H9 (cell line): ENCODE measurements at regions not wholly inside any gene's neighbourhood (a gene's known extent, or its start where the extent isn't known, plus 50 kb on each side); places are given as distances from the start of the nearest gene placed in this dataset.

Source experiments
- DNase-seq: peaks from one replicate; pipeline ENCODE4 v3.0.0-alpha.2; 2017
- H2AFZ ChIP-seq: one replicate; pipeline ENCODE4 v1.6.1; 2013; ENCODE audit warnings: mild to moderate bottlenecking, low read length, control low read depth, moderate library complexity
- H2AK5ac ChIP-seq: 2 replicates; pipeline ENCODE4 v1.6.1; 2013; ENCODE audit warnings: low read length, control low read depth, mixed read lengths; ENCODE audit not compliant: insufficient read length
- H2BK120ac ChIP-seq: one replicate; pipeline ENCODE4 v1.6.1; 2013; ENCODE audit warnings: low read depth, mild to moderate bottlenecking, low read length, control low read depth, inconsistent platforms; ENCODE audit not compliant: poor library complexity, severe bottlenecking
- H2BK12ac ChIP-seq: 2 replicates; pipeline ENCODE4 v1.6.1; 2013; ENCODE audit warnings: low read length, control low read depth, mixed read lengths, low read depth; ENCODE audit not compliant: insufficient read length
- H2BK15ac ChIP-seq: 2 replicates; pipeline ENCODE4 v1.6.1; 2013; ENCODE audit warnings: low read depth, low read length, control low read depth
- H2BK20ac ChIP-seq: one replicate; pipeline ENCODE4 v1.6.1; 2013; ENCODE audit warnings: low read depth, mild to moderate bottlenecking, low read length, control low read depth, inconsistent platforms; ENCODE audit not compliant: poor library complexity, severe bottlenecking
- H2BK5ac ChIP-seq: 2 replicates; pipeline ENCODE4 v1.6.1; 2013; ENCODE audit warnings: low read length, control low read depth, mixed read lengths; ENCODE audit not compliant: insufficient read length
- H3K14ac ChIP-seq: 2 replicates; pipeline ENCODE4 v1.6.1; 2013; ENCODE audit warnings: low read length, control low read depth; ENCODE audit not compliant: insufficient read depth
- H3K18ac ChIP-seq: 2 replicates; pipeline ENCODE4 v1.6.1; 2013; ENCODE audit warnings: low read depth, mild to moderate bottlenecking, mixed read lengths, low read length, control low read depth; ENCODE audit not compliant: insufficient read length
- H3K23ac ChIP-seq: 2 replicates; pipeline ENCODE4 v1.6.1; 2013; ENCODE audit warnings: low read length, control low read depth, mixed read lengths, low read depth; ENCODE audit not compliant: insufficient read length
- H3K23me2 ChIP-seq: 2 replicates; pipeline ENCODE4 v1.6.1; 2013; ENCODE audit warnings: low read depth, mild to moderate bottlenecking, mixed read lengths, low read length, control low read depth; ENCODE audit not compliant: insufficient read length, poor library complexity, severe bottlenecking
- H3K27ac ChIP-seq: 2 replicates; pipeline ENCODE4 v1.5.1; 2013; ENCODE audit warnings: low read length, control low read depth, mixed read lengths, low read depth; ENCODE audit not compliant: insufficient read length
- H3K27me3 ChIP-seq: 2 replicates; pipeline ENCODE4 v1.6.1; 2013; ENCODE audit warnings: low read length, control low read depth, inconsistent platforms; ENCODE audit not compliant: insufficient read depth
- H3K4ac ChIP-seq: 2 replicates; pipeline ENCODE4 v1.6.1; 2013; ENCODE audit warnings: low read depth, mild to moderate bottlenecking, control low read depth, inconsistent platforms, low read length, moderate library complexity
- H3K4me1 ChIP-seq: 2 replicates; pipeline ENCODE4 v1.6.1; 2013; ENCODE audit warnings: low read length, control low read depth, inconsistent platforms; ENCODE audit not compliant: insufficient read depth
- H3K4me2 ChIP-seq: 2 replicates; pipeline ENCODE4 v1.6.1; 2013; ENCODE audit warnings: low read length, control low read depth, mixed read lengths; ENCODE audit not compliant: insufficient read length, insufficient read depth
- H3K56ac ChIP-seq: 2 replicates; pipeline ENCODE4 v1.6.1; 2013; ENCODE audit warnings: low read depth, mild to moderate bottlenecking, mixed read lengths, low read length, control low read depth; ENCODE audit not compliant: insufficient read length
- H3K79me1 ChIP-seq: 2 replicates; pipeline ENCODE4 v1.6.1; 2013; ENCODE audit warnings: low read depth, mild to moderate bottlenecking, moderate library complexity, low read length, control low read depth, inconsistent platforms; ENCODE audit not compliant: insufficient read depth, poor library complexity, severe bottlenecking
- H3K79me2 ChIP-seq: 2 replicates; pipeline ENCODE4 v1.6.1; 2013; ENCODE audit warnings: low read length, control low read depth, inconsistent platforms; ENCODE audit not compliant: insufficient read depth
- H3K9ac ChIP-seq: 2 replicates; pipeline ENCODE4 v1.6.1; 2013; ENCODE audit warnings: low read length, control low read depth, mixed read lengths; ENCODE audit not compliant: insufficient read length; ENCODE audit errors: extremely low read depth
- H3K9me3 ChIP-seq: one replicate; pipeline ENCODE4 v1.6.1; 2013; ENCODE audit warnings: low read depth, low read length, inconsistent platforms; ENCODE audit not compliant: control insufficient read depth
- H3T11ph ChIP-seq: one replicate; pipeline ENCODE4 v1.6.1; 2013; ENCODE audit warnings: mild to moderate bottlenecking, low read length, control low read depth, inconsistent platforms
- H4K20me1 ChIP-seq: one replicate; pipeline ENCODE4 v1.6.1; 2013; ENCODE audit not compliant: control insufficient read depth, insufficient read length, insufficient read depth
- H4K5ac ChIP-seq: 2 replicates; pipeline ENCODE4 v1.6.1; 2013; ENCODE audit warnings: low read depth, mild to moderate bottlenecking, mixed read lengths, low read length, control low read depth; ENCODE audit not compliant: insufficient read length
- H4K8ac ChIP-seq: replicated peaks from 2 replicates; pipeline ENCODE4 v1.6.1; 2013; ENCODE audit warnings: low read length, control low read depth, mixed read lengths, low read depth; ENCODE audit not compliant: insufficient read length
- H4K91ac ChIP-seq: 2 replicates; pipeline ENCODE4 v1.6.1; 2013; ENCODE audit warnings: low read depth, mild to moderate bottlenecking, moderate library complexity, mixed read lengths, low read length, control low read depth; ENCODE audit not compliant: insufficient read length
- H3K27ac Mint-ChIP-seq, 3 experiments: 2 replicates in 2 of 3; 3 replicates in 1 of 3; pipeline ENCODE4 v1.8.0; 2020 to 2021; ENCODE audit warnings: mixed read lengths in 3 of 3, mild to moderate bottlenecking in 1 of 3, moderate library complexity in 1 of 3
- H3K27me3 Mint-ChIP-seq: 2 replicates; pipeline ENCODE4 v1.8.0; 2021; ENCODE audit warnings: low read depth, mild to moderate bottlenecking, moderate library complexity, mixed read lengths
- H3K36me3 Mint-ChIP-seq, 3 experiments: 2 replicates in 2 of 3; 3 replicates in 1 of 3; pipeline ENCODE4 v1.8.0; 2020 to 2021; ENCODE audit warnings: low read depth in 3 of 3, mixed read lengths in 3 of 3; ENCODE audit not compliant: insufficient read depth in 1 of 3
- H3K4me1 Mint-ChIP-seq, 2 experiments: 2 replicates each; pipeline ENCODE4 v1.8.0; 2020; ENCODE audit warnings: mixed read lengths in 2 of 2
- H3K4me3 Mint-ChIP-seq, 2 experiments: 2 replicates in 1 of 2; 3 replicates in 1 of 2; pipeline ENCODE4 v1.8.0; 2020 to 2021; ENCODE audit warnings: mild to moderate bottlenecking in 2 of 2, mixed read lengths in 2 of 2, moderate library complexity in 1 of 2
- H3K9me3 Mint-ChIP-seq, 2 experiments: 2 replicates in 1 of 2; 3 replicates in 1 of 2; pipeline ENCODE4 v1.8.0; 2020; ENCODE audit warnings: mild to moderate bottlenecking in 2 of 2, mixed read lengths in 2 of 2, moderate library complexity in 1 of 2
- WGBS: extraction: QIAGEN DNeasy Blood & Tissue Kit; methylation state at CpG from one replicate; pipeline ENCODE4 v1.1.7; 2013; ENCODE audit warnings: missing lambda C conversion rate, low lambda C conversion rate, mixed read lengths; ENCODE audit not compliant: insufficient read length; ENCODE audit errors: extremely low coverage; 5-methylcytosine and 5-hydroxymethylcytosine counted together
- TF ChIP-seq, protein P1 (sequence below): fragments of 200-600 bp; sonication (generic); conservative IDR thresholded peaks from 3 replicates; pipeline ENCODE4 v1.8.0; 2021; ENCODE audit warnings: antibody characterized with exemption, mild to moderate bottlenecking

DNA sequence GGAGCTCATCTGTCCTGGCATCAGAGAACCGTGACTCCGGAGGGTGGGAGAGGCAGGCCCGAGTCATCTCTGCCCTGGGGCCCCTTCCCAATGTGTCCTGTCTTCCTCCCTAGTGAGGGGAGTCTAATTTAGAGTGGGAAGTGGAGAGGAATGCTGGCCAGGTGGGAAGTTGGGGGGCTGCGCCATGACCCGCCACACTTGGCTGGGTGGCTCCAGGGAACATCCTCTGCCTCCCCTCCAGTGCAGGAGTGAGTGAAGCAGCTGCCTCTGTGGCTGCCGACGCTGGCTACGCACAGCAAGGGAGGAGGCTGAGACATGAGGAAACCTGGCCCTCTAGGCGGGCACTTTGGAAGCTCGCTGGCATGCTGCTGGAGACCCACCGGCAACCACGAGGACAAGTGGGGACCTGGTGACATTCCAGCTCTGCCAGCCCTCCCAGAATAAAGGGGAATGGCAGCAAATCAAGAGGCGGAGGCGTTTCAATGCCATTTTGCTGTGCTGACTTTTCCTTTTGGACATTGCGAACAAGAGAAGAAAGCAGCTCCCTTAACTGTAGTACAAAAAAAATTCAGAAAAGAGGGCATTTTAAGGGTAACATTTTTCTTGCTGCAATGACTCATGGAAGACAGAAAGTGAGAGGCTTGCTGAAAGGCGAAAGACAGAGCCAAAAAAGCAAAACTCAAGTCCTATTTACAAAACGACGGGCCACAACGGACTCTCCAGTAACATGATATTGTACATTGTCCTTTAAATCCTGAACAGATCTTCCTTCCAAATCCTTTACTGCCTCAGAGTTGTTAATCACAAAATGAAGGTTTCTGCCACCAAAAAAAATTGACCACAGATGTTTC is 121.2 kb upstream of the PITRM1 start:
- no peak overlapping the region for H2BK20ac ChIP-seq
- H2BK120ac ChIP-seq, result no peak overlapping the region
- no peak overlapping the region for H2BK12ac ChIP-seq
- no peak overlapping the region for H3K14ac ChIP-seq
- H3K9ac ChIP-seq, result no peak overlapping the region
- H3K4me1 ChIP-seq, result no peaks in the 10 kb centered on the region; the same call in 1 of the 2 replicates
- no peak overlapping the region for H4K91ac ChIP-seq
- H3K56ac ChIP-seq, result no peak overlapping the region
- H4K20me1 ChIP-seq, result no peaks in the 10 kb centered on the region
- no peak overlapping the region for H3K4ac ChIP-seq
- H3K4me2 ChIP-seq, result no peak overlapping the region
- H3K4me3 Mint-ChIP-seq, result no peak overlapping the region
- no peaks in the 10 kb centered on the region for H3K79me2 ChIP-seq
- no peaks in the 10 kb centered on the region for H3K27me3 ChIP-seq
- no CpG with 5 or more reads among the region's 19 CpGs for WGBS
- H3K23ac ChIP-seq, result no peak overlapping the region
- no peaks in the 10 kb centered on the region for H3K9me3 ChIP-seq
- no peaks in the 10 kb centered on the region for H3K79me1 ChIP-seq
- H3K27ac ChIP-seq, result no peak overlapping the region
- H3K23me2 ChIP-seq, result no peaks in the 10 kb centered on the region
- no peak overlapping the region for H4K5ac ChIP-seq
- H4K8ac ChIP-seq, result no peak overlapping the region
- no peak for DNase-seq
- H3K9me3 Mint-ChIP-seq, result no peaks in the 10 kb centered on the region
- H3K27me3 Mint-ChIP-seq, result peaks cover 3% of the 10 kb centered on the region; the same call in 1 of the 2 replicates
- no peak overlapping the region for H2BK15ac ChIP-seq
- H2BK5ac ChIP-seq, result no peak overlapping the region
- peaks cover 19 to 26% of the 10 kb centered on the region in 2 experiments for H3K4me1 Mint-ChIP-seq
- no peak overlapping the region for H3T11ph ChIP-seq
- no peak overlapping the region for H3K18ac ChIP-seq
- H2AFZ ChIP-seq, result no peak overlapping the region
- no peak overlapping the region for H2AK5ac ChIP-seq
- H3K36me3 Mint-ChIP-seq, result no peaks in the 10 kb centered on the region
- TF ChIP-seq, protein P1, sequence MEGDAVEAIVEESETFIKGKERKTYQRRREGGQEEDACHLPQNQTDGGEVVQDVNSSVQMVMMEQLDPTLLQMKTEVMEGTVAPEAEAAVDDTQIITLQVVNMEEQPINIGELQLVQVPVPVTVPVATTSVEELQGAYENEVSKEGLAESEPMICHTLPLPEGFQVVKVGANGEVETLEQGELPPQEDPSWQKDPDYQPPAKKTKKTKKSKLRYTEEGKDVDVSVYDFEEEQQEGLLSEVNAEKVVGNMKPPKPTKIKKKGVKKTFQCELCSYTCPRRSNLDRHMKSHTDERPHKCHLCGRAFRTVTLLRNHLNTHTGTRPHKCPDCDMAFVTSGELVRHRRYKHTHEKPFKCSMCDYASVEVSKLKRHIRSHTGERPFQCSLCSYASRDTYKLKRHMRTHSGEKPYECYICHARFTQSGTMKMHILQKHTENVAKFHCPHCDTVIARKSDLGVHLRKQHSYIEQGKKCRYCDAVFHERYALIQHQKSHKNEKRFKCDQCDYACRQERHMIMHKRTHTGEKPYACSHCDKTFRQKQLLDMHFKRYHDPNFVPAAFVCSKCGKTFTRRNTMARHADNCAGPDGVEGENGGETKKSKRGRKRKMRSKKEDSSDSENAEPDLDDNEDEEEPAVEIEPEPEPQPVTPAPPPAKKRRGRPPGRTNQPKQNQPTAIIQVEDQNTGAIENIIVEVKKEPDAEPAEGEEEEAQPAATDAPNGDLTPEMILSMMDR, result no peak
- no peak overlapping the region for H3K27ac Mint-ChIP-seq
